ACHN (cell line): ENCODE measurements at regions not wholly inside any gene's neighbourhood (a gene's known extent, or its start where the extent isn't known, plus 50 kb on each side); places are given as distances from the start of the nearest gene placed in this dataset.
A peak's percentile ranks its signal among the peaks of the same experiment; 100 is the strongest.

Experiments
- DNase-seq: peaks from one replicate; pipeline ENCODE4 v3.0.0-alpha.2; 2015
- in situ Hi-C: cut with HindIII; loops from 2 replicates; pipeline ENCODE4 v1.10.0; 2017; ENCODE audit warnings: low sequenced_read_pairs, low pct_ligation_motif_present, low pct_unique_long_range_greater_than_20kb

GRCh38 chr18:67913040-67913439 is 396.5 kb upstream of the DSEL start:
- DNase-seq, result no peak
- in situ Hi-C loops, result no loop called here

DNA sequence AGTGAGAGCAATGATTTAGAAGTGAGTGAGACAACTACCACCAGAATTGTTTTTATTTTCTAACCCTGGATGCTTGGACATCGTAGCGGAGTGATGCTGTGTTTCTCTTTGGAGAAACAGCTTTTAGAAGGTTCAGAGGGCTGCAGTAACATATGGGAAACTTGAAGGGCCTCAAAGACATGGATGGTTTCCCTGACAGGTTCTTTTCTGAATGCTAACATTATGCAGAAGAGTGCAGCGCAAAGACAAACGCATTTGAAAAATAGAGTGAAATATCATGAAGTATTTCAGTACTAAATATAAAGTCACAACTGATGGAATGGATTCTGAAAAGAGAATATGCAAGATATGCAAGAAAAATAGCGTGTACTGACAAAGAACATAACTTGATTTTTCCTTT is 385.1 kb upstream of the DSEL start:
- in situ Hi-C loops, result no loop called here
- DNase-seq, result no peak

- DNase-seq, result no peak
- in situ Hi-C loops, result no loop called here
Observed at GRCh38 chr18:67896451-67896850, 379.9 kb upstream of the DSEL start.

DNA sequence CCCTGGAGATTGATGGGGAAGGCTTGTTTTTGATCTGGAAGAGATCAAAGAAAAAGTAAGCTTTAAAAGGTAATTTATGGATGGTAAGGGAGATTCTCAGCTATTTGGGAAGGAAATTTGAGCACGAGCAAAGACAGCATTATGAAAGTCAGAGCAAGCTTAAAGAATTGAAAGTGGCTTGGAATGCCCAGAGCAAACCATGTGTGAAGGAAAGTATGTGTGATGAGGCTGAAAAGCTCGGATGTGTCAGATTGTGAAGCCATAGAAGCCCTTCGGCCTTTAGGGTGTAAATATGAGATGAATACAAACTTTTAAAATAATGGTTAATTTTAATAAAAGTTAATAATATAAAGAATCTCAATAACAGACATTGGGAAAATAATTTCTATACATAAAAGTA is 377.4 kb upstream of the DSEL start:
- in situ Hi-C loops, result no loop called here
- DNase-seq, result no peak

GRCh38 chr18:67876871-67877270 is 360.4 kb upstream of the DSEL start:
- in situ Hi-C loops, result no loop called here
- DNase-seq, result no peak

DNA sequence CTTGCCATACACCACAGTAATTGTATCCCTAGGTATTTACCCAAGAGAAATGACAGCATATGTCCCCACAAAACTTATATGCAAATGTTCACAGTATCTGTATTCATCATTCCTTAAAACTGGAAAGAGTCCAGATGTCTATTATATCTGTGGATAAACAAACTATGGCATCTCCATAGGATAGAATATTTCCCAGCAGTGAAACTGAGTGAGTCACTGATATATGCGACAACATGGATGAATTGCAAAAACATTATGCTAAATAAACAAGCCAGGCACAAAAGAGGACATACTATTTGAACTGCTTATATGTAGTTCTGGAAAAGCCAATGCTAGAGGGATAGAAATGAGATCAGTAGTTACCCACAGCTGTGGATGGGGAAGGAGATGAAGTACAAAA is 359.4 kb upstream of the DSEL start:
- no peak for DNase-seq
- in situ Hi-C loops, result no loop called here

DNA sequence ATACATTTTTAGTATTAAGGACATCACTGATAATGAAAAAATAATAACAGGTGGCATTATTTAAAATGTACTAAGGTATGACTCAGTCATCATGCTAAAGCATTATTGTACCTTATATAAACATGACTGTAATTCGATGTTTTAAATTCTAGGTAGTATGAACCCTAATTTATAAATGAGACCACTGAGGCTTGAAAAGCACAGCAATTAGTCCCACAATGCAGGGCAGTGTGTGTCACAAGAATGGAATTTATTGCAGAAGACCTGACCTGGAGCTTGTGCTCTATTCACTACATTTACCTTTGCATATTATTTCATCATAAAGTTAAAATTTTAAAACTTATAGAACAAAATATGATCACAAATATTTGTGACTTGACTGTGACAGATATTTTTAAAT is 358.5 kb upstream of the DSEL start:
- DNase-seq, result no peak
- in situ Hi-C loops, result no loop called here

DNA sequence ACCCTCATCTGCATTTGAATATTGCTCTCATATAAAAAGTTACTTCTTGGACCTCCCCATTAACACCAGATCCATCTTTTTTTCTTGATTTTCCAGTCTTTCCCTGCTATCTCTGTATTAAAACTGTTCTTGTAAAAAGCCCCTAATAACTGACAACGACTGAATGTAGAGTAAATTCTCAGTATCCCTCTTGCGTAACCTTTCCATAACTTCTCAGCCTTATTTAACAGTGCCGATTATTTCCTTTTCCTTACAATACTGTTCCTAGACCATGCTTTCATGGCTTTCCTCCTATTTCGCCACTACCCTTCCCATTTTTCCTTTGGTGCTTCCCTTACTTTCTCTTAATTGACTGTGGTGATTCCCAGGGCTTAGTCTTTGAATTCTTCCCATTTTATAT is 348.9 kb upstream of the DSEL start:
- DNase-seq, result no peak
- in situ Hi-C loops, result no loop called here

DNA sequence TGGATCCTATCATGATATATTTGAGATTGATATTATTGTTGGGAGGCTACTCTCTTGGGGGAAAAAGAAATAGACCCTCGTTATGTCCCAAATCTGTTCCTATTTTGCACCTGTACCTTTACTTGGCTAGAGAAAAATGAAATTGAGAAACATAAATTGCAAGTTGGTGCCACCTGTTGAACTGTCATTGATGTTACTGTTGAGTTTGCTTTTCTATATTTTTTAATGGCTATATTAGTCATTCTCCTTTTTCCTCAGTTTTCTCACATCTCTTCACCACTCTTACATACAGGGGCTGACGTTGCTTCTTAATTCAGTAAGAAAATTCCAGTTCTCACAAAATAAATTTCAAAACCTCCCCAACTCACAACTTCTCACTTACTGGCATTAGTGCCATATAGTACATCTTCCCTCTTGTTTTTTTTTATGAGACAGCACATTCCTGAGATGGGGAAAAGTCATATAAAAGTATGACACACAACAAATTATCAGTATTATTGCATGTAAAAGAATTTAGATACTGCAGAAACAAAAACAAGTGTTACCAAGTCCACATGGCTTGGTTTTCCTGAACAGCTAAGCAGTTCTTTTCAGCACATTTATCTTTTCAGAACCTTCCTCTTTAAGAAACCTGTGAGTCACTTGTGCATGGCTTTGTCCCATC is 348.3 kb upstream of the DSEL start:
- DNase-seq, result no peak
- in situ Hi-C loops, result no loop called here

DNA sequence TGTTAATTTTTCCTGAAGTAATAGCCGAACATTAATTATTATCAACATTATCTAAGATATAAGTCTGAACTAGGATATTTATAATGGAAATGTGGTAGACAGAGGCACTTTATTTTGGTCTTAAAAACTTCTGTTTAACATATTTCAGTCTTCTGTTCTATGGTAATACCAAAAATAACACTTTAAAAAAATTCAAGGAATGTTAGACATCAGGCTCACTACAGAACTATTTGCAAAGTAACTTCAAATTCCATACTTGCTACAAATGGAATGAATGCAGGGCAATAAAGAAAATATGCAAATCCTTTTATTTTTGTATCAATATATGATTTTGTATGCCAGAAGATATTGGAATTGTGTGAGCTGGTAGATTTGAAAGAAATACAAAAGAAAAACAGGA is 345.5 kb upstream of the DSEL start:
- in situ Hi-C loops, result no loop called here
- no peak for DNase-seq

DNA sequence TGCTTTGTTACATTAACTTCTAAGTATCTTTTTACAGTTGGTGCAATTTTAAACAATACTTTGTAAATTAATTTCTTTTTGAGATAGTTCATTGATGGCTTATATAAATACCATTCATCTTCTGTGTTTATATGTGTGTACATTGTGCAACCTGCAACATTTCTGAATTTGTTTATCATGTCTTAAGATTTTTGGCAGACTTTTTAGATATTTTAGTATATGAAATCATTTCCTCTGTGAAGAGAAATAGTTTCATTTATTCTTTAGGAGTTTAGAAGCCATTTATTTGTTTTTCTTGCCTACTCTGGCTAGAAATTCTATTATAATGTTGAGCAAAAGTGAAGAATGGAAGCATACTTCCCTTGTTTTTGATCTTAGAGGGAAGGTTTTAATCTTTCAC is 337.8 kb upstream of the DSEL start:
- in situ Hi-C loops, result no loop called here
- no peak for DNase-seq

- in situ Hi-C loops, result no loop called here
Observed at GRCh38 chr18:67846422-67847098, 330.0 kb upstream of the DSEL start.

GRCh38 chr18:67845035-67845434 is 328.5 kb upstream of the DSEL start:
- in situ Hi-C loops, result no loop called here
- peak; percentile 24 for DNase-seq

More at GRCh38 chr18:67846422-67847098, 330.0 kb upstream of the DSEL start:
- DNase-seq, result no peak

GRCh38 chr18:67840379-67840778 is 323.9 kb upstream of the DSEL start:
- in situ Hi-C loops, result no loop called here

DNA sequence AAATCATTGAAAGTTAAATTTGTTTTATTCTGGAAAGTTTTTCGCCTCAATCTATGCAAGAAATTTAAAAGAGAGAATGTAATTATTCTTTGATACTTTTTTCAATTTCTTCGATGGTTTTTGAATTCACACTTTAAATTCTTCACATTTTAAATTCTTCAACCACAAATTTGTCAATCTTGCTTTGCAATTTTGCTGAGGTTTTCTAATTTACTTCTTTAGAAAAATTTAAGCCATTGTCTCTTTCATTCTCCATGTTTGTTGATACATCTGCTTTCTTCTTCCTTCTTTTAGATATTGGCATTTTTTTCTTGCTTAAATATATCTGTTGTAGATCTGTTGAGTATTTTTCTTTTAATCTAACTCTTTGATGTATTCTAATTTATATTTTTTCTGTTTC is 301.9 kb upstream of the DSEL start:
- in situ Hi-C loops, result no loop called here
- no peak for DNase-seq

More at GRCh38 chr18:67840379-67840778, 323.9 kb upstream of the DSEL start:
- DNase-seq, result no peak

DNA sequence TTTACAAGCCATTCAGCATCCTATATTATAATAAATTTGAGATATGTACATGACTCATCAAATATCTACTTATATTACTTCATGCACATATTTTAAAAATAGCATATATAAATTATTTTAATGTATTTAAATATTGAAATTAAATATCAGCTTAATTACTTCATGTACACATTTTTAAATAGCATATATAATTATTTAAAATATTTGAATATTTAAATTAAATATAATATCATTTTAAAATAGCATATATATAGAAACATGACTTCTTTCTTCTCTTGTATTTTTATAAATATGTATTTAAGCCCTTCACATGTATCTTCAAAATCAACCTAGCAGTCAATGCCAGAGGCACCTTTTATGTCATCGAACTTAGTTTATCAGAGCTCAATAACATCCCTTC is 298.8 kb upstream of the DSEL start:
- in situ Hi-C loops, result no loop called here

GRCh38 chr18:67813380-67814028 is 297.0 kb upstream of the DSEL start:
- in situ Hi-C loops, result no loop called here
- DNase-seq, result no peak

More for the DNA sequence above, 298.8 kb upstream of the DSEL start:
- no peak for DNase-seq

GRCh38 chr18:67805261-67805660 is 288.7 kb upstream of the DSEL start:
- in situ Hi-C loops, result no loop called here
- DNase-seq, result no peak

GRCh38 chr18:67794521-67794920 is 278.0 kb upstream of the DSEL start:
- in situ Hi-C loops, result no loop called here
- DNase-seq, result no peak

- in situ Hi-C loops, result no loop called here
- no peak for DNase-seq
Observed at GRCh38 chr18:67790527-67790926, 274.0 kb upstream of the DSEL start.
